Ureter (tissue), 1 donor: ENCODE measurements at regions not wholly inside any gene's neighbourhood (a gene's known extent, or its start where the extent isn't known, plus 50 kb on each side); places are given as distances from the start of the nearest gene placed in this dataset.

Experiments
- DNase-seq: peaks from one replicate; pipeline ENCODE4 v3.0.0-alpha.2; 2020; ENCODE audit warnings: low spot score
- donor health status: DM: yes; HTN: yes; CAD: no.

DNA sequence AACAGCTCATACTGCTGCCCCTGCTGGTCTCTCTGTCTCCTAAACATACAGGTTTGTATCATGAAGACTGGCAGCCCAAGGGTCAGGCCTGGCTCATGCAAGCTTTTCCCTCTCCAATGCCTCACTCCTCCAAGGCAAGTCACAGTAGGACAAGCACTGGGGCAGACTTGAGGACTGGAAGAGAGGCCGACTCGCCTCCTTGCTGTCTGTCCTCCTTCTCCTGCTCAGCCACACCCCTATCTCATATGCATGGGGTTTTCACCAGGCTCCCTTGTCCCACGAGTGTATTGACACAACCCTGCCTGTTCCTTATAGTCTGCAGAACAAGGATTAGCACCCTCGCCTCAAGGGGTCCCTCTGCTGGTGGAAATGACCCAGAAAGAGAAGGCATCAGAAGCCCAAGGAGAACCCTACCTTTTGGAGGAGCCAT, 223.7 kb downstream of the SOX11 start:
- DNase-seq: no peak

DNA sequence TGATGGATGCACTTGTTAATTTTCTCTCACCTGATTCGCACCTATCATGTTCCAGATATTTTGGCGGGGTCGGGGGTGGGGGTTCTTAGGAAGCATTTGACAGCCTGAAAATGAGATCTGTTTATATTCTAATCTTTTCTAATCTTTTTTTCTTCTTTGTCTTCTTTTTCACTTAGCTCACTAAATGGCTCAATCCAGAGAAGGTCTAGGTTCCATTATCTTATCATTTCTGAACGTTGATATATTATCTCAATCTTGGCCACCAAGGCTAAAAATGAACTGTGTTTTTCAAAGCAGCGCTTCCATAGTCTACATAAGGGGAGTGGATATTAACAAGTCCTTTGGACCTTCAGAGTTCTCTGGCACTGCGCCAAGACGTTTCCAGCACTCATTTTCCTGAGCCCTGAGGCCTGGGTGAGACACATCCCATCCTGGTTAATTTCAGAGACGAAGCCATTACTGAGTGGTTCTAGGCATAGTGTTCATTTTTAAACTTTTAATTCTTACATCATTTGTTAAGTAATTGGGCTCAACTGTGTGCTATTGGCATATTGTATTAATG, 229.0 kb downstream of the SOX11 start:
- DNase-seq: no peak

DNA sequence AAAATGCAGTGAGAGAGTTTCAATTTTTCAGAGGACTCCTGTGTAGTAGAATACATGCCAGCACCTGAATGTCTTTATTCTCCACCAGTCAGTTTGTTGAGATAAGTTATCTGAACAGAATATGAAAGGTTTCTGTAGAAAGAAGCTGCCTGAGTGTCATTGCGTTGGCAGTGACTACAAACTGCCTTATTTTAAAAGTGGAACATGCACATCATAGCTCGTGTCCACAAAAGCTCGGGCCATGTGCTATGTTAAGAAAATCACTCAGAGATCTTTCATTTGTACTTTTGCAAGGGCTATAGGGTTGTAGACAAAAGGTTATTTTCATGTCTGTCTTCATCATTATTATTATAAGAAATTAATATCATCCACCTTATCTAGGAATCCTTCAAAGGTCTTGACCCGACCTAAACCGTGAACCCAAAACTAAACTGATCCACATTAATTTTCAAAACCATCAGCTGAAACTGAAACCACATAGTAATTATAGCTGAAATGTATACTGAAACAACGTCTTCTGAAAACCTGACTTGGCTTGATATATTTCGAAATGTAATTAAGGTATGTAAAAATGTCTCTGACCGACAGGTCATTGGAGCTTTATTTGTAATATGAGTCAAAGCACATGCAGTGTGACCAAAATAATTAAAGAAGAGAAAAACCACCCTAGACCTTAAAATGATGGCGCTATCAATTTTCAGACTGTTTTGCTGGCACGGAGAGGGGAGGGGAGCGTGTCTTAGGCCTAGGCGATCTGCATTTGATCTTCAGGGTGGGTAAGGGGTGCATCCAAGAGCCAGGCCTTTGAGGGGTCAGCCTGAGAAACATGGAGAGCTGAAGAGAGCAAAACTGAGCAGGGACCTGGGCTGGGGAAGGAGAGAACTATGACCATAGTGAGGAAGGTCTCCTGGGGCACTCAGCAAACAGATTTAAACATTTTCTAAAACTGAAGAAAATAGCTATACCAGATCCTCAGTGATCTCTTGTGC, 232.1 kb downstream of the SOX11 start:
- DNase-seq: no peak

DNA sequence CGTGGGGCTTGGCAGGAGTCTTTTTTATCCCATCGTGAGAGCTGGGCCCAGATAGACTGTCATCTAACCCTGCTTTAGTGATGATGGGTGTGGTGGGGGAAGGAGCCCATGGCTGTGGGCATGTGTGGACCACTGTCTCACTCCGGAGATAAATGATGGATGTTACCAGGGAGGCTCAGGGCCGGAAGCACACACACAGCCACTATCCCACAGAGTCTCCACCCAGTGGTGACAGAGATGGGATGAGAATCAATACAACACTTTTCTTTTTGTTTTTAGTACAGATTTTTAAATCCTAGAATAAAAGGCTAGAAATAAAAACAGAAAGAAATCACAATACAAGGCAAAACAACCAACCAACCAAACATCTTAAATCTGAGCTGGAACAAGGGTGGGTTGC, 233.4 kb downstream of the SOX11 start:
- no peak for DNase-seq

DNA sequence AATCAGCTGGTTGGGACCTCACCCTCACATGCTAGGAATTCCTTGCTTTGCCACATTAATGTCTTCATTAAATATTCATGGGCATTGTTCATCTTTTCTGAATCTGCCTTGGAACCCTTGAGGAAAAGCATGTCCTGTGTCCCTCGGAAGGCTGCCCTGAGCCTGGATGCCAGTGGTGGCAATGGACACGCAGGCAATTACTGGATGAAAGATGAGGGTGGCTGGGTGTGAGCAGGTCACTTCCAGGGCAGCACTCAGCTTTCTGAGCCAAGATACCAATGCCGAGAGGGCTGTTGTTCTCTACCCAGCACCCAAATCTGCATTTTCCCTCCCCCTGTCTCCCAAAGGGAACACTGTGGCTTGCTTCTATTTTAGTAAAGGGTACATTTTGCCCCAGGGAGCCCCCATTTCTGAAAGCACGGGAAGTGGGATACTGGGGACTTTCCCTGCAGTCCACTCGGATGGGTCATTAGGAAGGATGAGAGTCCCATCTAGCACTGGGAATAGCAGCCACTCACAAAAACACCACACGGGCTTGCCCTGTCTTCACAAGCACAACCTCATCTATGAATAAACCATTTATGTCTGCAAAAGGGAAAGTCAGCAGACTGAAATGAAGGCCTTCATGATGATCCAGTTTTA, 234.8 kb downstream of the SOX11 start:
- no peak for DNase-seq

DNA sequence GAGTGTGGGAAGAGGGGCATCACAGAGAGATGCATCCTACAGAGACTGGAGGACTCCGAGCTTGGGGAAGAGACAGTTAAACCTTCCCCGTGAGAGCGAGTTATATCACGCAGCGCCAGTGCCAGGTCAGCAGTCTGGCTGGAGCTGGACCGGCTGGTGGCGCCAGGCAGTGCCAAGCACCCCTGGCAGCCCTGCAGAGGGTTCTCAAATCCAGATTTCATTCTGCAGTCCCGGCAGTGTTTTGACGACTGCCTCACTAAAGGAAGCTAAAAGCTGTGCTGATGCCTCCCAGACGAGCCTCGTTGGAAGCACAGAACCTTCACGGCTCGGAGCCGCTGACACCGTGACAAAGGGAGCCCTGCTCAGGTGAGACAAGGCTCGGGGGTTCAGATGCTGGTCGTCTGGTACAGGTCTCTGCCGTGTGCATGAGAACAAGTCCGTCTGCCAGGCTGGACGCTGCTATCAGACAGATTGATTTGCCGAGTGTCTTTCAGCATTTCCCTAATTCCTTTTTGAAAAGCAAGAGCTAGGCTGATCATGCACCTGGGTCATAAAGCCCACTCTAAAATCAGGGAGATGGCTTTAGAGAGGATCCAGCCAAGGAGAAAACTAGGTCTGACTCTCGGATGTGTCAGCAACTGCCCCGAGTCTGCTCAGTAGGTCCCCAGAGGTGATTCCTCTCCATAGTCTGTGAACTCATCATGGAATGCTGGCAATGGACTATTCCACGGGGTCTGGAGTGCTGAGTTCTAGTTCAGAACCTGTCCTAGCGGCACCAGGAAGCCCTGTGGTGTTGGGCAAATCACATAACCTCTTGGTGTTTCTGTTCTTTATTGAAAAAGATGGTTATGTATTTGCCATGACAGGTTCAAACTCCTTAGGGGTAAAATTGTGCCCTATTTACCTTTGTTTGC, 240.6 kb downstream of the SOX11 start:
- no peak for DNase-seq

DNA sequence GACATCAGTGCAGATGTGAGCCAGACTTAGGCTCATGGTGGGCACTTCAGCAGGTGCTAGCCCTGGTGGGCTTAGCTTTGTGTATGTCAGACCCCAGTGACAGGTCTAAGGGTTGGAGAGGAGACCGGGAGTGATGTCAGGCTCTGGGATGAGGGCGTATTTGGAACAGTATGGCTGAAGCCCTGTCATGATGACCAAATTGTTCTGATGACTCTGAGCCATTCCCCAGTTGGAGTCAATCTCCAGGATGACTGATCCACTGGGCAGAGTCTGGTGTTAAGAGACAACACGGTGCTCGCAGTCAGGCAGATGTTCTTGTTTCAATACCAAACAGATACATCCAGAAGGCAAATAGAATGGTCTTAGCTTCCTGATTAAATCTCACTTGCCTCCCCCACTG, 241.5 kb downstream of the SOX11 start:
- no peak for DNase-seq

DNA sequence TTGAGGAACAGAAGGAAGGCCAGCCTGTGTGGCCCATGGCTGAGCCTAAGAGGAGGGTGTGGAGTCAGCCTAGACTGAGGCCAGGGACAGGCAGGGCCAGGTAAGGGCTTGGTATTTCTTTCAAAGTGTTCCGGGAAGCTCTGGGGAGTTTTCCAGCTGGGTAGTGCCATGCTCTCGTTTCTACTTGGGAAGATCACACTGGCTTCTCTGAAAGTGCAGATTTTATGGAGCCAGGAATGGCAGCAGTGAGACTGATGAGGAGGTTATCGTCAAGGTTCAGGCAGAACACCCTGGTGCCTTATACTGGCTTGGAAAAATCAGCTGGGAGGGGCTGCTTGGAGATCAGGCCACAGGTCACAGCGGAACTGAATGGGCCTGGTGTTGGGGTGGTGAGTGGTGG, 245.1 kb downstream of the SOX11 start:
- no peak for DNase-seq

DNA sequence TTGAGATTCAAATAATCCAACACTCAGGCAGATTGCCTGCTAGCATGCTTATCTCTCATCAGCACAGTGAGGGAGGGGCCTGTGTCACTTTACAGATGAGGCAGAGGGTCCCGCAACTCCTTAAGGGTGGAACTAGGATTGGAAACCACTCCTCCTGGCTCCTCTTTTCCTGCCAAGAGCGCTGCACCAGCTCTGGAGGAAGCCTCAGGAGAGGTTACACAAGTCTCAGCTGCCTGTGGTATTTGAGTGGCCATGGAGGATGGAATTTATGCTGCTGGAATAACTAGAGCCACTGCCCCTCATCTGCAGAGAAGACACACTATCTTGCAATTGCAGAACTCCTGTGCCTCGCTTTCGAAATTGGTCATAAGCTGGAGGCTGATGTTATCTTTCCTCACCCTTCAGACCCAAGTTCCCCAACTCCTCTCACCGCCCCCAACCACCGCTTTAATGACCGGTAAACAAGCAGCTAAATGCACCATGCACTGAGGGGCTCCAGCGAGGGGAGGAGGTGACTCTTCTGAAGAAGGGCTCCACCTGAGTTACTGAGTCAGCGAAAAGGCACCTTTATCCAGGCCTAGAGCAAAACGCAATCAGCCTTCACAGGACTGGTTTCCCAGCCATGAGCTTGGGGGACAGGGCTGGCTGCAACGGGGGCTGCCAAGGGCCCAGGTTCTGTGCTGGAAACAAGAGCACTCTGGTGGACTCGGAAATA, 245.8 kb downstream of the SOX11 start:
- DNase-seq: no peak

DNA sequence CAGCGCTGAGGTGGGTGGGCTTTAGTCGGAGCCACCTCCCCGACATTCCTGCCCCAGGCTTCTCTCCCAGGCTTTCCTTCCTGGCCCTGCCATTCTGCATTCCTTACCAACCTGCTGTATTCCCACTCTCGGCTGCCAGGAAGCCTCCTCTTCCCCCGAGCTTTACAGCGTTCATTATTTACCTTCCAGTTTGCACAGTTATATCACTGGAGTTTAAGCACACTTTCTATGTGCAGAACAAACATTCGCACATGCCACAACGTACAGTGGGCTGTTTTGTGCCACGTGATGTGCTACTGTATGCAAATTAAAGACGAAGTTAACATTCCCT, 246.3 kb downstream of the SOX11 start:
- no peak for DNase-seq

DNA sequence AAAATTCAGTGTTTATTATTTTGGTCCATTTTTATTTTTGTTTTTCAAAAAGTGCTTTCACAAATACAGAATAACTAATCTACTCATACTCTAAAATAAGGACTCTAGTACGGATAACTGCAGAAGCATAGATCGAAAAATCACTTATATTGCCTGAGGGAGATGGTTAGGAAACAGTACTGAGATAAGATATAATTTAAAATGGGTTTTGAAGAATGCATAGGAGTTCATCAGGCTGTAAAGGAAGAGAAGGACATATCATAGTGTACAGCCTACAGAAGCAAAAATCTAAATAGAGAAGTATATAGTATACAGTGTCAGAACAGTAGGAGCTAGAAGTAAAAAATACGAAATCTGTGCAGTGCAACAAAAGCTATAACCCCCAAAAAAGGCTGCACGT, 247.4 kb downstream of the SOX11 start:
- DNase-seq: no peak

DNA sequence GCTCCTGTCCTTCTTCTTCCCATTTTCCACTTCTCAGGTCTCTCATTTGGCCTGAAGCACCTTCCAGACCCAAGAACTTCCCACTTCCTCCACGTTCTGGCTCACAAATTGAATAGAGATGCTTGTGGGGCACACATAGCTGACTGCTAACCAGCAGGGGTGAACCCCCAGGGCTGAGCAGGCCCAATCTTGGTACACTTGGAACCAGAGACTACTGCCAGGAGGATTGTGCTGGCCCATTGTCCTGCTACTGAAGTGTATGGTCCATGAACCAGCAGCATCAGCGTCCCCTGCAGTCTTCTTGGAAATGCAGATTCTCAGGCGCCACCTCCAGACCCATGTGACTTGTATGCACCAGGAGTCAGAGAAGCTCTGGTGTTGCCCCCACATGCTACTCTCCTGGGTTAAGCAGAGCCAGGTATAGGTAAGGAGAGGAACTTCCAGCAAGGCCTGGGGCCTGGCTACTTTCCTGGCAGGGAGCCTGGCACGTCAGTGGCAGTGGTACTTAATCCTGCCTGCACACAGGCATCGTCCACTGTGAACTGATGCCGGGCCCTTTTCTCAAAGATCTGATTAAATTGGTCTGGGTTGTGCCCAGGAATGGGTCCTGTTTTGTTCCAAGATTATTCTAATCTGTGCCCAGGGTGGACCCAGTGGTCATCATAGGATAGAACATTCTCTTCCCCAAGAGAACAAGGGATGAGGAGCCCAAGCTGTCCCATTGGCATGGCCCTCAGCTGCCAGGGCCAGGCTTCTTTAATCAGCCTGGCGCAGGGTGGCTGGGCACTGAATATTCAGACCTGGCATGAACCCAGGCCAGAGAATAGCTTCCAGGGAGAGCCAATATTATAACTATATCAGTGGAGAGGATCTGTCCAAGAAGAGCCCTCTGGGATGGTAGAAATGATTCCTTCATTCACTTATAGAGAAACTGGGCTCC, 248.7 kb downstream of the SOX11 start:
- no peak for DNase-seq

DNA sequence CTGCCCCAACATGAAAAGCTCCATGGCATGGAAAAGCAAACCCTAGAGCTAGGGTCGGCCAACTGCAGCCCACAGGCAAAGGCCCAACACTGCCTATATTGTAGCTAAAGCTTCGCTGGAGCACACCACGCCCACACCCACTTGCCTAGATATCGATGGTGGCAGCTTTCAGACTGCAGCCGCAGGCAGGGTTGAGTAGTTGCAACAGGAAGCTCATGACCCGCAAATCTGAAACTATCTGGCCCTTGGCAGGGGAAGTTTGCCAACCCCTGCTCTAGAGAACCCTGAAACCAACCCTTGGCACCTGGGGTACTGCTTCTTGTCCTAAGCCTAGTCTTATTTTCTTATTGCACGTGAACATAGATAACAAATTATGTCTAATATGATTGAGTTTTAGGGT, 250.0 kb downstream of the SOX11 start:
- DNase-seq: no peak

DNA sequence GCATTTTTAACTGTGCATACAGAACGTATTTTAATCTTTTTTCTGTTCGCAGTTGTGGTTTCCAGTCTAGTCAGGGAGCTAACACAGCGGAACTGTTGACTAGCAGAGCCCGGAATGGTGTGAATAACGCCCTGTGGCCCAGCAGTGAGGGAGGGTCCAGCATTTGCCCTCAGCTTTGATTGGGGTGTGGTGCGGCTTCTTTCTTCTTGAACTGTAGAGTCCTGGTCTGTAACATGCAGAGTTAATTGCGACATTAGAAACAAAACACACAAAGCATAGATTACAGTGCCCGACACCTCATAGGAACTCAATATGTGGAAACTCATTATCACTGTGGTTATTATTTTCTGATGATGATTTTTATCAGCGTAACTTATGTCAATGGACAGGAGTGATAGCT, 253.6 kb downstream of the SOX11 start:
- DNase-seq: no peak

DNA sequence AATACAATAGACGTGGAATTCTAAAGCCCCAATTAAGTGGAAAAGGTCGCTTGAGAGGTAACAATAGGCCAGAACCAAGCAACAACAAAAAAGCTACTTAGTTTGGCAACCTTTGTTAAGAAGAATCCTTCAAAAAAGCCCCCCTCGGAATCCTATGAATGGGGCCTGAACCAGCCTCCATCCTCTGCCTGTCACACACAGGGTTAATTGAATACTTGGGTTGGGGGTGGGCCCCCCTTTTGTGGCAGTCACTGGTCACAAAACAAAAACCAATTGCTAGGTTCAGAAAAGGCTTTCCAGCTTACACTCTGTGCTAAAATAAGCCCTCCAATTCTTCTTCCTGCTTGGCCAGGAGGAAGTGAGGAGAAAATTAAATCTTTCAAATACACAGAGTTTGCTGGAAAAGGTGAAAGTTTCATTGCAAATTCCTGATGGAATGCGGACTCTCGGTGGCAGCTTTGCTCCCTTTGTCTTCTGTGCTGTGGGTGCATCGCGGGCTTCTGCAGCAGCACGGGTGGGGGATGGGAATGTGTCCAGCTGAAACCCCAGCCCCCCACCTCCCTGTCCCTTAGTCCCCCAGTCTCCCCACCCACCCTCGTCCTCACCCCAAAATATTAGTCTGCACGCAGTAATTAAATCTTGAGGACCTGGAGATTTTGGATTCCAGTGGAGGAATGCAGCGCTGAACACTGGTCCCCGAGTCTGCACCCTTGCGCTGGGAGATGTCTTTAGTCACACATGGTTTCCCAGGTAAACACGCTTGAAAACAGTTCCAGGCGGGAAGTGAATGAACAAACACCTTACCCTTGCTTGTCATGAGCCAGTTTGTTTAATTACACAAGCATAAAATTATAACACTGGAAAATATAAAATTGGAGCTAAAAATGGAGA, 254.3 kb downstream of the SOX11 start:
- DNase-seq: no peak

DNA sequence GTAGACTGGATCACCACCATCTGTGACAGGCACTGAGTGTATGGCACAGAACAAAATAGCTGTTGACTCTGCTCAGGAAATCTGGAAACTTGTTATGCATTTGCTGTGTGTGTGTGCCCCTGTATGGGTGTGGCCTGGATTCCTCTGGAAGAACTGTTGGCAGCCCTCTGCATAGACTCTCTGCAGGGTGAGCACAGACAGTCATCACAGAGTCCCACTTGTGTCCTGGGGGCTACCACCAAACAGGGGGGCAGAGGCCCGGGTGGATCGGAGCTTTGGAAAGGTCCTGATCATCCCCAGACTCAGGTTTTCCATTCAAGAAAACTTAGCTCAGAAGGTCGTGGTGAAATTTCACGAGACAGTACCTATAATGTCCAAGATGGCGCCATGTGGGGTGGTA, 258.6 kb downstream of the SOX11 start:
- DNase-seq: no peak

DNA sequence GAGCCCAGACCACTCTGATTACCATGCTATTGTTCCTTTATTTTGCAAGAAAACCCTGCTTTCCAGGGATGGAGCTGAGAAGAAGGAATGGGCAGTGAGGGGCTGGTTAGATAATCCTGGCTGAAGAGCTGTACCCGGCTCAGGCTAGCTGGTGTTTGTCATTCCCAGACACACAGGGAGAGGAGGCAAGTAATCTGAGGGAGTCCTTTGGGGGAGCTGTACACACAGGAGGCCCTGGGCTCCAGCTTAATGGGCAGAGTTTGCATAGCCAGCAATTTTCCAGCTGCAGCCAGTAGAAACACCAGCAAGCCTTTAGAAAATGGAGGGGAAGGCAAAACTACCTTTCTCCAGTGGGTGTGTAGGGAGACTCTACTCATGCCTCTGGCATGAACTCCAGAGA, 259.3 kb downstream of the SOX11 start:
- no peak for DNase-seq

DNA sequence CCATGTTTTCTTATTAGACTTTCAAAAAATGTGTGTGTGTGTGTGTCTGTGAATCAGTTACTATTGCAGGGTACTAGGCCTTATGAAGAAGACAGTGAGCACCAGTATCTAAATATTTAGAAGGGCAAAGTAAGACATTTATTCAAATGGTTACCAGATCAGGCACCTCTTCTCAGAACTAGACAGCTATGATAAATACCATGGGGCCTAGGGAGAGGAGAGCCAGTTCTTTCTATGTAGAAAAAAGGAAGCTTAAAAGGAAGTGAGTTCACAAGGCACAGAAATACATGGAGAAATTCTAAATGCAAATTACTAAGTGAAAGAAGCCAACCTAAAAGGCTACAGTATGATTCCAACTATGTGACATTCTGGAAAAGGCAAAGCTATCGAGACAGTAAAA, 261.3 kb downstream of the SOX11 start:
- DNase-seq: no peak

DNA sequence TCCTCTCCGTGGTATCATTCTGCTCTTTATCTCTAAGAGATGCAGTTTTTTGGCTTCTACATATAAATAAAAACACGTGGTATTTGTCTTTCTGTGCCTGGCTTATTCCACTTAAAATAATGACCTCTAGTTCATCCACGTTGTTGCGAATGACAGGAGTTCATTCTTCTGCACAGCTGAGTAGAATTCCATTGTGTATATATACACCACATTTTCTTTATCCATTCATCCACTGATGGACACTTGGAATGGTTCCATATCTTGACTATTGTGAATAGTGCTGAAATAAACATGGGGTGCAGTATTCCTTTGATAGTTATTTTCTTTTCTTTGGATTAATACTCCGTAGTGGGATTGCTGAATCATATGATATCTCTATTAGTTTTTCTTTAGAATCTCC, 262.3 kb downstream of the SOX11 start:
- DNase-seq: no peak
